Ishikawa (cell line): ENCODE measurements at regions not wholly inside any gene's neighbourhood (a gene's known extent, or its start where the extent isn't known, plus 50 kb on each side); places are given as distances from the start of the nearest gene placed in this dataset.
A peak's percentile ranks its signal among the peaks of the same experiment; 100 is the strongest.

Source experiments
- CEBPB ChIP-seq: IDR thresholded peaks from 2 replicates; pipeline ENCODE4 v1.6.1; 2012
- CREB1 ChIP-seq: IDR thresholded peaks from 2 replicates; pipeline ENCODE4 v1.6.1; 2012; ENCODE audit warnings: low read depth
- EGR1 ChIP-seq: IDR thresholded peaks from 2 replicates; pipeline ENCODE4 v1.6.1; 2012
- EP300 ChIP-seq: IDR thresholded peaks from 2 replicates; pipeline ENCODE4 v1.6.1; 2012; ENCODE audit warnings: borderline replicate concordance
- FOXM1 ChIP-seq: IDR thresholded peaks from 2 replicates; pipeline ENCODE4 v1.6.1; 2012; ENCODE audit warnings: low read depth, borderline replicate concordance
- MAX ChIP-seq: IDR thresholded peaks from 2 replicates; pipeline ENCODE4 v1.6.1; 2012
- NFIC ChIP-seq: IDR thresholded peaks from 2 replicates; pipeline ENCODE4 v1.6.1; 2012
- RAD21 ChIP-seq: IDR thresholded peaks from 2 replicates; pipeline ENCODE4 v1.6.1; 2012; ENCODE audit warnings: low read depth
- REST ChIP-seq: IDR thresholded peaks from 2 replicates; pipeline ENCODE4 v1.6.1; 2012; ENCODE audit warnings: low read depth, mild to moderate bottlenecking
- TAF1 ChIP-seq: IDR thresholded peaks from 2 replicates; pipeline ENCODE4 v1.6.1; 2012; ENCODE audit warnings: low read depth, mild to moderate bottlenecking
- TCF12 ChIP-seq: IDR thresholded peaks from 2 replicates; pipeline ENCODE4 v1.6.1; 2012; ENCODE audit warnings: low read depth
- TEAD4 ChIP-seq: IDR thresholded peaks from 2 replicates; pipeline ENCODE4 v1.6.1; 2012
- USF1 ChIP-seq: IDR thresholded peaks from 2 replicates; pipeline ENCODE4 v1.6.1; 2012
- YY1 ChIP-seq: IDR thresholded peaks from 2 replicates; pipeline ENCODE4 v1.6.1; 2012; ENCODE audit warnings: low read depth
- ZBTB7A ChIP-seq: IDR thresholded peaks from 2 replicates; pipeline ENCODE4 v1.6.1; 2012; ENCODE audit warnings: low read depth

- no peak for TF ChIP-seq ZBTB7A
- no peak for TF ChIP-seq EP300
- no peak for TF ChIP-seq NFIC
- TF ChIP-seq EGR1: no peak
- no peak for TF ChIP-seq FOXM1
- TF ChIP-seq TCF12: no peak
- TF ChIP-seq CEBPB: no peak
- TF ChIP-seq TAF1: no peak
- TF ChIP-seq YY1: no peak
- TF ChIP-seq MAX: no peak
- no peak for TF ChIP-seq TEAD4
- no peak for TF ChIP-seq CREB1
Observed at GRCh38 chr1:104387716-104388508, 638.2 kb downstream of the AMY1C start.

- TF ChIP-seq REST (peak; percentile 72), TCF12 (no peak), USF1 (no peak), CREB1 (no peak)
Observed at GRCh38 chr1:104392552-104392951, 642.9 kb downstream of the AMY1C start.

GRCh38 chr1:104402178-104402577, 652.5 kb downstream of the AMY1C start:
- TF ChIP-seq USF1 (no peak), REST (no peak), TCF12 (no peak), TAF1 (no peak), MAX (no peak), ZBTB7A (no peak), EP300 (no peak), FOXM1 (no peak)

GRCh38 chr1:104403883-104404282, 654.2 kb downstream of the AMY1C start:
- TF ChIP-seq USF1 (no peak), TAF1 (no peak), EP300 (no peak), ZBTB7A (no peak), FOXM1 (no peak), NFIC (no peak), CREB1 (no peak), REST (no peak), YY1 (no peak), TCF12 (no peak), MAX (no peak), RAD21 (no peak), CEBPB (no peak), EGR1 (no peak), TEAD4 (no peak)
